SHP77 treated with DMSO at 0.1 percent for 48 hours (cell line): ENCODE measurements at regions not wholly inside any gene's neighbourhood (a gene's known extent, or its start where the extent isn't known, plus 50 kb on each side); places are given as distances from the start of the nearest gene placed in this dataset.
"Not testable (repeated sequence)": the region's sequence is repeated elsewhere in the genome, so short reads cannot be mapped to it uniquely, and the experiment has no call there.

ENCODE experiments used
- DNase-seq: peaks from one replicate; lab custom pipeline; 2025; lab: John Stamatoyannopoulos, UW

GRCh38 chr12:47488888-47489287, 216.9 kb downstream of the RPAP3 start:
- DNase-seq: no peak

- DNase-seq: no peak
These were observed 224.8 kb downstream of the RPAP3 start for GRCh38 chr12:47481041-47481440.

- DNase-seq: no peak
These were observed 227.4 kb downstream of the RPAP3 start for GRCh38 chr12:47478426-47478825.

- no peak for DNase-seq
These were observed 232.7 kb downstream of the RPAP3 start for GRCh38 chr12:47473091-47473490.

- DNase-seq: not testable (repeated sequence)
These were observed 235.5 kb downstream of the RPAP3 start for GRCh38 chr12:47470349-47470748.

- not testable (repeated sequence) for DNase-seq
These were observed 241.9 kb downstream of the RPAP3 start for GRCh38 chr12:47463918-47464317.

- no peak for DNase-seq
These were observed 247.6 kb downstream of the RPAP3 start for GRCh38 chr12:47458279-47458678.

GRCh38 chr12:47449797-47450196, 256.0 kb downstream of the RPAP3 start:
- DNase-seq: no peak

GRCh38 chr12:47442310-47442709, 263.5 kb downstream of the RPAP3 start:
- no peak for DNase-seq

- DNase-seq: no peak
These were observed 264.3 kb downstream of the RPAP3 start for GRCh38 chr12:47441490-47441889.

GRCh38 chr12:47438175-47438574, 267.7 kb downstream of the RPAP3 start:
- no peak for DNase-seq

GRCh38 chr12:47437570-47437969, 268.3 kb downstream of the RPAP3 start:
- no peak for DNase-seq

GRCh38 chr12:47433876-47434275, 272.0 kb downstream of the RPAP3 start:
- DNase-seq: no peak

- DNase-seq: not testable (repeated sequence)
These were observed 279.0 kb downstream of the RPAP3 start for GRCh38 chr12:47426678-47427309.

- DNase-seq: no peak
These were observed 283.2 kb downstream of the RPAP3 start for GRCh38 chr12:47422611-47423010.

GRCh38 chr12:47419497-47419896, 286.3 kb downstream of the RPAP3 start:
- no peak for DNase-seq

GRCh38 chr12:47417955-47418354, 287.9 kb downstream of the RPAP3 start:
- DNase-seq: no peak

- no peak for DNase-seq
These were observed 288.7 kb downstream of the RPAP3 start for GRCh38 chr12:47417121-47417520.

- no peak for DNase-seq
These were observed 290.8 kb downstream of the RPAP3 start for GRCh38 chr12:47415054-47415453.

GRCh38 chr12:47414511-47414910, 291.3 kb downstream of the RPAP3 start:
- no peak for DNase-seq

- no peak for DNase-seq
These were observed 292.0 kb downstream of the RPAP3 start for GRCh38 chr12:47413806-47414205.

GRCh38 chr12:47412601-47413236, 293.1 kb downstream of the RPAP3 start:
- no peak for DNase-seq

GRCh38 chr12:47411966-47412365, 293.9 kb downstream of the RPAP3 start:
- DNase-seq: no peak

- no peak for DNase-seq
These were observed 295.0 kb downstream of the RPAP3 start for GRCh38 chr12:47410862-47411261.
